ENCODE measurements at regions not wholly inside any gene's neighbourhood (a gene's known extent, or its start where the extent isn't known, plus 50 kb on each side); places are given as distances from the start of the nearest gene placed in this dataset.

GRCh38 chr4:89645482-89645881, 191.5 kb downstream of the SNCA start:
- no peak for TF ChIP-seq REST (IDR thresholded peaks at IDR 0.05; ENCODE audit: insufficient read depth in 1 of 2, low read depth in 2 of 2, low read length in 2 of 2)
- TF ChIP-seq POLR2AphosphoS5 (IDR thresholded peaks at IDR 0.05; ENCODE audit: low read depth, low read length) = no peak
- no peak for TF ChIP-seq TAF1 (IDR thresholded peaks at IDR 0.05; ENCODE audit: borderline replicate concordance, insufficient read depth, low read length)
- no peak for TF ChIP-seq SIN3A (IDR thresholded peaks at IDR 0.05; ENCODE audit: borderline replicate concordance, insufficient read depth, low read length)
- no peak for TF ChIP-seq FOXP2 (optimal IDR thresholded peaks at IDR 0.05; ENCODE audit: borderline replicate concordance, extremely low read depth, extremely low read length, insufficient read depth)
